Inferior parietal cortex (tissue), 1 donor: ENCODE measurements at regions not wholly inside any gene's neighbourhood (a gene's known extent, or its start where the extent isn't known, plus 50 kb on each side); places are given as distances from the start of the nearest gene placed in this dataset.

Source experiments
- DNase-seq: peaks from one replicate; pipeline ENCODE4 v3.0.0-alpha.2; 2016; ENCODE audit errors: extremely low spot score

DNA sequence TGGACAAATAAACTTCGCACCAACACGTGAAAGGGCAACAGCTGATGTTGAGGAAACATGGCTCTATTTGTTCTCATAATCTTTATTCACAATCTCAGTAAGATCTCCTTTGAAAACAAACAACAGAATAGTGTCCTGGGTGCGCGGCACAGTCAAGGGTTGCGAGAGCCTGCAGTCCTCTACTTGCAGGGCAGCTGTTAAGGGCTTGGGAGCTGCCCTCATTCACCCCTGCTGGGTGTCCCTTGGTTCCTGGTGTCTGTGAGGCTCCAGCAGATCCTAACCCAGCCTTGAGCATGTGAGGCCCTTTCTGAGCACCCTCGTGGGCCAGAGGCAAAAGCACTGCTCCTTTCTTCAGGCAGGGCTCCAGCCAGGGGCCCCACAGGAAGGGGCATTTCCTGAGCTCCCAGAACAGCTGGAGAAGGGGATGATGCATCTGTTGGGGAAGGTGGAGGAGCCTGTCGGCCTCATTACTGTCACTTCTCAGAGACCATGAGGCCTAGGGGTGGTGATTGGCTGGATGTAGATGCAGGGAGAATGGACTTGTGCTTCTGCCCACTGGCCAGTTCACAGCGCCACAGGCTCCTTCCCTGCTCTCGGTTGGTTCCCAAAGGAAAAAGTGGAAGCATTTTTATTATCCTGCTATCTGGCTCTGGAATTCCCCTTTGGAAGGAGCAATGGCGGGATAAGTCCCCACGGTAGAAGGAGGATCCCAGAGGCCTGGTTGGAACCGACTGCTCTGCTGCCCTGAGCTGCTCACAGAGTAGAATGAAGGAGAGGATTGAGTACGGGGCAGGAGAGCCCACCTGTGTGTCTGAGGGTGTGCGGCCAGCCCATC, 51.9 kb upstream of the KLF13 start:
- no peak for DNase-seq

DNA sequence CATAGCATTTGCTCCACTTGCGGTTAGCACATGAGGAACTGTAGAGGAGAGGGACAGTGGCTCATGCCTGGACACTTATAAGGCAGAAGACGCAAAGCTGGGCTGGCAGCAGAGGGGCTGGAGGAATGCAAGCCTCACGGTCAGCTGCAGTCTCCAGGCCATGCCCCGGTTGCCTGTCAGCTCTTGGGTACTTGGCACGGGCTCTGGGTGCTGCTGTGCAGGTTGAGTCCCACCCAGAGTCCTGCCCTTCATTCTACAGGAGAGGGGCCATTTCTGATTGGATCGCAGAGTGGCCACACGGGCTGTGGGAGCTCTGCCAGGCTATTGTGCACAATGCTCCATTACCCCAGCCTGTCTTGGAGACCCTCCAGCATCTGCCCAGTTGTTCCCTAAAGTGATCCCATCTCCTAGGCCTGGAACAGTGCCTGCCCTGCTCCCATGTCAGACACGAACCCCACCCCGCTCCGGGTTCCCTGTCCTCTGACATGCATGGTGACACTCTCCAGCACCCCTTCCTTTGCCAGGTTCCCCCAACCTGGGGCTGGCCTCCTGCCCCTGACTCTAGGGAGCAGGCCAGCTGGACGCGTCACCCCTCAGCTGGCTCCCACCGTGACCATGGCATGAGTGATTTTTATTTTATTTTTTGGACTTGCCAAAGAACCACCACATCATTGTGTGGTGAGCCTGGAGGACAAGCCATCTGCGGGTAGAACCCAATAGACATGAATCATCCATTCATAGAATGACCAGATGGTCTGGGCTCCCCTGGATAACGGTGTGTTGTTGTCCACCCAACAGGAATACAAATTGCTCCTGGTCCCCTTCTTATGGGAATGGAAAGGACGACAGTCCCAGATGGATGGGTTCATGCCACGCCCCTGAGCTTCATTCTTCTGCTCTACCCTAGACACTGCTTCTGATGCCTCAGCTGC, 51.0 kb upstream of the KLF13 start:
- no peak for DNase-seq

DNA sequence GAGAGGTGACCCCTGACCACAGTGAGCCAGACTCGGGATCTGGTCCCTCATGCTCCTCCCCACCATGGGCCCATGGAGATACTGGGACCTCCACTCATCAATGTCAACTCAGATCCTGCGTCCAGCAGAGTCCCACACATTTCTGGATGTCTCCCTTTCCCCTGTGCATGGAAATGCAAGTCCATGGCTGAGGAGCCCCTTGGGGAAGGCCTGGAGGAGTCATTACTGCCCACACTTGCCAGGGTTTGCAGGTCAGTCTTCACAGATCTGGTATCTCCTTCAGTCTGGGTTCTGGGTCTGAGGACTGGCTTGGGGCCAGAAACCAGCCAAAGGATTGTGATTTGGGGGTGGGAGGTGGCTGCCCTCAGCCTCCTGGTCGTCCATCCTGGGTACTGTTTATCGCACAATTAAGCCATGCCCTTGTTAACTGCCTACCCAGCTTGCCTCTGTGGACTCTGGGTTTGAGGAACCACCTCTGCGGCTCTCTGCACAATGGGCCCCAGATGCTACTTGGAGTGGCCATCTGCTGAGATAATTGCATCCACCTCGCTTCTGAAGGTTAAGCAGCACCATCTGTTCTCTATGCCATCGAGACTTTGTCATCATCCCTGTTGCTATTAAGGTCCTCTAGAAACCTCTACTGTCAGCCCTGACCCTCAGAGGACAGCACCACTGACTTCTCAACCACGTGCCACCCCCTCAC, 49.9 kb upstream of the KLF13 start:
- DNase-seq: no peak
